Kidney epithelial cell (primary cell): ENCODE measurements at regions not wholly inside any gene's neighbourhood (a gene's known extent, or its start where the extent isn't known, plus 50 kb on each side); places are given as distances from the start of the nearest gene placed in this dataset.

Experiments used
- DNase-seq: peaks from one replicate; pipeline ENCODE4 v3.0.0-alpha.2; 2010; ENCODE audit warnings: low read depth
- H3K27me3 ChIP-seq: 2 replicates; pipeline ENCODE4 v1.6.0; 2011; ENCODE audit warnings: low read length; ENCODE audit not compliant: control insufficient read depth, insufficient read depth
- H3K36me3 ChIP-seq: 2 replicates; pipeline ENCODE4 v1.5.1; 2011; ENCODE audit warnings: low read length; ENCODE audit not compliant: control insufficient read depth, insufficient read depth
- H3K4me3 ChIP-seq: 2 replicates; pipeline ENCODE4 v1.5.1; 2011; ENCODE audit warnings: low read depth, mild to moderate bottlenecking, control low read depth, low read length
- TF ChIP-seq, protein P1 (sequence below): IDR thresholded peaks from 2 replicates; pipeline ENCODE4 v1.5.1; 2011; ENCODE audit warnings: mild to moderate bottlenecking, moderate library complexity, low read length, control low read depth, inconsistent platforms; ENCODE audit not compliant: insufficient read depth, poor library complexity, severe bottlenecking

DNA sequence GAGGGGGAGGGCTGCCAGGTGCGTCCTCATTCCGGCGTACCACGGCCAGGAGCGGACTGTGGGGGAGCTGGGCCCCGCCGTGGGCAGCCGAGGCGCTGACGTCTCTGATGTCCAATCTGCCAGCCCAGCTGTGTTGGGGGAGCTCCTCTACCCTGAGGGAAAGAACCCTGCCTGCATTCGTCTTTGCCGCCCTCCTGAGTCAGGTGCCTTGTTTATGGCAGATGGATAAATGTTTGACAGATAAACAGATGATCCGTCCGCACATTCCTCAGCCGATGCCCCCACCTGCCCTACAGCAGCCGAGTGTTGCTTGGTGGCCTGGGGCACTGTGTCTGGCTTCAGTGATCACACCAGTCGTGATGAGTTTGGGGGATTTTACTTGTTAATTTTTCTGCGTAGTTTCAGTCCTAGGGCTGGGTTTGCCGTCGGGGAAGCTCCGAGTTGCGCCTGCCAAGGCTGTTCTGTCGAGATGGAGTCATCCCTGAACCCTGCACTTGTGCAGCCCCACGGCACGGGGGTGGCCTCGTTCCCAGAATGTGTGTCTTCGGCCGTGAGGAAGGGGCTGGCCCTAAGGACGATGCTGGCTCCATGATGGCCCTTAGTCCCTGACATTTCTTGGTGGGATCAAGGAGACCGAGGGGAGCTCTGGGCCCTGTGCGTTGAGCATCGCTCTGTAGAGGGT is 1083.9 kb downstream of the BRD1 start:
- Histone ChIP-seq H3K4me3 (no peak overlapping the region), H3K27me3 (no peaks in the 10 kb centered on the region), H3K36me3 (no peaks in the 10 kb centered on the region)
- no peak for DNase-seq
- TF ChIP-seq, protein P1, sequence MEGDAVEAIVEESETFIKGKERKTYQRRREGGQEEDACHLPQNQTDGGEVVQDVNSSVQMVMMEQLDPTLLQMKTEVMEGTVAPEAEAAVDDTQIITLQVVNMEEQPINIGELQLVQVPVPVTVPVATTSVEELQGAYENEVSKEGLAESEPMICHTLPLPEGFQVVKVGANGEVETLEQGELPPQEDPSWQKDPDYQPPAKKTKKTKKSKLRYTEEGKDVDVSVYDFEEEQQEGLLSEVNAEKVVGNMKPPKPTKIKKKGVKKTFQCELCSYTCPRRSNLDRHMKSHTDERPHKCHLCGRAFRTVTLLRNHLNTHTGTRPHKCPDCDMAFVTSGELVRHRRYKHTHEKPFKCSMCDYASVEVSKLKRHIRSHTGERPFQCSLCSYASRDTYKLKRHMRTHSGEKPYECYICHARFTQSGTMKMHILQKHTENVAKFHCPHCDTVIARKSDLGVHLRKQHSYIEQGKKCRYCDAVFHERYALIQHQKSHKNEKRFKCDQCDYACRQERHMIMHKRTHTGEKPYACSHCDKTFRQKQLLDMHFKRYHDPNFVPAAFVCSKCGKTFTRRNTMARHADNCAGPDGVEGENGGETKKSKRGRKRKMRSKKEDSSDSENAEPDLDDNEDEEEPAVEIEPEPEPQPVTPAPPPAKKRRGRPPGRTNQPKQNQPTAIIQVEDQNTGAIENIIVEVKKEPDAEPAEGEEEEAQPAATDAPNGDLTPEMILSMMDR, result no peak

DNA sequence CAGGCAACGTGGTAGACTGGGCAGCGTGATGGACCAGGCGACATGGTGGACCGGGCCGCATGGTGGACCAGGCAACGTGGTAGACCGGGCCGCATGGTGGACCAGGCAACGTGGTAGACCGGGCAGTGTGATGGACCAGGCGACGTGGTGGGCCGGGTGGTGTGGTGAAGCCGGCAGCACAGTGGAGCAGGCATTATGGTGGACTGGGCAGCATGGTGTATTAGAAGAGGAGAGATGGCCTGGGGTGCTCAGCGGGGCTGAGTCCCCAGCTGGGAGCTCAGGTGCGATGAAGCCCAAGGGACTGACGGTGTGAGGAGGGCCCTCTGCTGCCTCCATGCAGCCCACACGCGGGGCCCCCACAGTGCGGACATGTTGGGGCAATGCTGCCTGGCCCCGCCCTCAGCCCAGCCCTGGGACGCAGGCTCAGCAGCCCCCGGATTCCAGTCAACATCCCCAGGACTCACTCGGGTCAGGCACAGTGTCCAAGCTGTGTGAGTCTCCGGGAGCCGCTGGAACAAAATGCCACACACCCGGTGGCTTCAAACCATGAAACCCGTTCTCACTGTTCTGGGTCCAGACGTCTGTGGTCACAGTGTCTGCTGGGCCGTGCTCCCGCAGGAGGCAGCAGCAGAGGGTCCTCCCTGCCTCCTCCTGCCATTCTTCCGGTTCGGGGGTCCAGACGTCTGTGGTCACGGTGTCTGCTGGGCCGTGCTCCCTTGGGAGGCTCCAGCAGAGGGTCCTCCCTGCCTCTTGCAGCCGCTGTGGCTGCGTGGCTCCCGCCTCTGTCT is 1084.9 kb downstream of the BRD1 start:
- Histone ChIP-seq H3K4me3 (no peak overlapping the region), H3K36me3 (no peaks in the 10 kb centered on the region), H3K27me3 (no peaks in the 10 kb centered on the region)
- TF ChIP-seq, protein P1, result no peak
- no peak for DNase-seq

DNA sequence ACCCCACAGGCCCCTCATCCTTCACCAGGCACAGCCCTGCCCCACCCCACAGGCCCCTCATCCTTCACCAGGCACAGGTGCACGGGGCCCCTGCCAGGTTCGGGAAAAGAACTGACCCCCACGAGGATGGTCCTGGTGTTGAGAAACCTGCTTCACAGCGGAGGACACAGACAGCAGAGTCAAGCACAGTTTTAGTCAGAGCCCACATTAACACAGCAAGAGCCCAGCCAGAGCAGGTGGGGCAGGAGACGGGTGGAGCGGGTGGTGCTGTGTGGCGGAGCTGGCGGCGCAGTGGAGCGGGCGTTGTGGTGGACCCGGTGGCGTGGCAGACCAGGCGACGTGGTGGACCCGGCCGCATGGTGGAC is 1085.5 kb downstream of the BRD1 start:
- no peaks in the 10 kb centered on the region for H3K36me3 ChIP-seq
- TF ChIP-seq, protein P1, result no peak
- H3K27me3 ChIP-seq, result no peaks in the 10 kb centered on the region
- no peak for DNase-seq
- H3K4me3 ChIP-seq, result no peak overlapping the region

DNA sequence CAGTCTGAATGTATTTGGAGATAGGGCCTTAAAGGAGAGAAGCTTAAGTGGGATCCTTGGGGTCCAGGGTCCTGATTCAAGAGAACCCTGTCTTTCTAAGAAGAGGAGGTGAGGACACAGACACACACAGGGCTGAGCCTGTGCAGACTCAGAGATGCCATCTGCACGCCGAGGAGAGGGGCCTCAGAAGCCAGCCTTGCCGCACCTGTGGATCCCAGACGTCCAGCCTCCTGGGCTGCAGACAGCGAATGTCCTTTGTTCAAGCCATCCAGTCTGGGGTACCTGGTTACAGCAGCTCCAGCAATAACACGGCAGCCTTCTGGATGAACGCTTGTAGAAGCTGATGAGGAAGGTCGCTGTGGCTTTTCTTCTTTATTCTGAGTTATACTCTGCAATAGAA is 1086.1 kb downstream of the BRD1 start:
- Histone ChIP-seq H3K4me3 (no peak overlapping the region), H3K36me3 (no peaks in the 10 kb centered on the region), H3K27me3 (no peaks in the 10 kb centered on the region)
- no peak for DNase-seq
- TF ChIP-seq, protein P1, result no peak

DNA sequence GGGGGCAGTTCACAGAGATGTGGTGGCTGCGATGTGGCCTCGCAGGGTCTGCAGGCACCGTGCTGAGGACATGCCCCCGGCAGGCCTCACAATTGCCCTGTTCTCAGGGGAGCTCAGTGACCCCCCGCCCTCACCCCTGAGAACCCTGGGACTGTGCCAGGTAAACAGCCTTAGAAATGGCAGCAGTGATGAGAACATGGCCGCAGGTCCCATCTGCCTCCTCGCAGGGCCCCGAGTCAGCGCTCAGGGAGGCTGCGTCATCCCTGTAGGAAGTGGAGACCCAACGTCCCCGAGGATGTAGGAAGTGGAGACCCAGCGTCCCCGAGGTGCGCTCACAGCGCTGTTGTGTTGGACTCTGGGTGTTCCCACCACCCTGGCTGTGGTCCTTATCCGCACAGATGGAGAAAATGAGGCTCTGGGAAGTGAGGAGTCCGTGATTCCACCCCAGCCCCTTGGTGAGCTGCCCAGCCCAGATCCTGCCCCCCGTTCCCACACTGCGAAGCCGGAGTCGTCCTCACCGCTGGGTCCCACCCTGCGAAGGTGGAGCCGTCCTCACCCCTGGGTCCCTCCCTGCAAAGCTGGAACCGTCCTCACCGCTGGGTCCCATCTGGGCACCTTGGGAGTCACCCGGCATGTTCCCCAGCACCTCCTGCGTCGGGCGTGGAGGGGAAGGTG is 1086.8 kb downstream of the BRD1 start:
- no peak for DNase-seq
- TF ChIP-seq, protein P1, result no peak
- H3K4me3 ChIP-seq, result no peak overlapping the region
- no peaks in the 10 kb centered on the region for H3K27me3 ChIP-seq
- no peaks in the 10 kb centered on the region for H3K36me3 ChIP-seq
